HG02759 (cell line): ENCODE measurements at regions not wholly inside any gene's neighbourhood (a gene's known extent, or its start where the extent isn't known, plus 50 kb on each side); places are given as distances from the start of the nearest gene placed in this dataset.
"Not testable (repeated sequence)": the region's sequence is repeated elsewhere in the genome, so short reads cannot be mapped to it uniquely, and the experiment has no call there.

Experiments
- ATAC-seq: cut with Tn5 transposase; IDR thresholded peaks from one replicate; pipeline ENCODE4 v1.9.1; 2021; ENCODE audit warnings: mild to moderate bottlenecking, moderate library complexity; ENCODE audit not compliant: unreplicated experiment

GRCh38 chr12:61919686-61920085 is 340.5 kb upstream of the USP15 start:
- no peak for ATAC-seq

- ATAC-seq: no peak
These were observed 340.0 kb upstream of the USP15 start for GRCh38 chr12:61920230-61920629.

GRCh38 chr12:61923152-61923551 is 337.1 kb upstream of the USP15 start:
- no peak for ATAC-seq

GRCh38 chr12:61934564-61934963 is 325.6 kb upstream of the USP15 start:
- ATAC-seq: no peak

GRCh38 chr12:61939977-61940376 is 320.2 kb upstream of the USP15 start:
- no peak for ATAC-seq

GRCh38 chr12:61956545-61956944 is 303.7 kb upstream of the USP15 start:
- ATAC-seq: no peak

GRCh38 chr12:61974461-61974860 is 285.7 kb upstream of the USP15 start:
- no peak for ATAC-seq

GRCh38 chr12:61985830-61986229 is 274.4 kb upstream of the USP15 start:
- ATAC-seq: no peak

- no peak for ATAC-seq
These were observed 273.0 kb upstream of the USP15 start for GRCh38 chr12:61987173-61987572.

- ATAC-seq: no peak
These were observed 268.5 kb upstream of the USP15 start for GRCh38 chr12:61991661-61992060.

GRCh38 chr12:61993734-61994345 is 266.4 kb upstream of the USP15 start:
- peak; percentile 82 for ATAC-seq

GRCh38 chr12:61996717-61997116 is 263.5 kb upstream of the USP15 start:
- no peak for ATAC-seq

GRCh38 chr12:61998791-61999190 is 261.4 kb upstream of the USP15 start:
- ATAC-seq: no peak

GRCh38 chr12:61999311-61999710 is 260.9 kb upstream of the USP15 start:
- ATAC-seq: no peak

- no peak for ATAC-seq
These were observed 258.8 kb upstream of the USP15 start for GRCh38 chr12:62001424-62001823.

- no peak for ATAC-seq
These were observed 257.0 kb upstream of the USP15 start for GRCh38 chr12:62003226-62003625.

- no peak for ATAC-seq
These were observed 256.5 kb upstream of the USP15 start for GRCh38 chr12:62003701-62004100.

GRCh38 chr12:62005615-62006014 is 254.6 kb upstream of the USP15 start:
- no peak for ATAC-seq

GRCh38 chr12:62006076-62006732 is 254.0 kb upstream of the USP15 start:
- ATAC-seq: peak; percentile 71

GRCh38 chr12:62008703-62009102 is 251.5 kb upstream of the USP15 start:
- no peak for ATAC-seq

- no peak for ATAC-seq
These were observed 250.8 kb upstream of the USP15 start for GRCh38 chr12:62009445-62009844.

- ATAC-seq: not testable (repeated sequence)
These were observed 249.8 kb upstream of the USP15 start for GRCh38 chr12:62010331-62010906.
